Neural progenitor cell (in vitro differentiated cells): ENCODE measurements at regions not wholly inside any gene's neighbourhood (a gene's known extent, or its start where the extent isn't known, plus 50 kb on each side); places are given as distances from the start of the nearest gene placed in this dataset.
A peak's percentile ranks its signal among the peaks of the same experiment; 100 is the strongest.

ENCODE experiments used
- CTCF ChIP-seq: fragments of 200-600 bp; sonication (generic); IDR thresholded peaks from 2 replicates; pipeline ENCODE4 v1.5.1; 2017; ENCODE audit warnings: antibody characterized with exemption, mild to moderate bottlenecking
- EZH2 ChIP-seq: fragments of 200-600 bp; sonication (generic); IDR thresholded peaks from 2 replicates; pipeline ENCODE4 v1.6.1; 2017; ENCODE audit warnings: antibody characterized with exemption, mild to moderate bottlenecking, moderate library complexity

- peak; percentile 63 for TF ChIP-seq CTCF
- TF ChIP-seq EZH2: no peak
Observed at GRCh38 chr13:70623239-70623638, 515.0 kb upstream of the KLHL1 start.
